ENCODE measurements at regions not wholly inside any gene's neighbourhood (a gene's known extent, or its start where the extent isn't known, plus 50 kb on each side); places are given as distances from the start of the nearest gene placed in this dataset.
A peak's percentile ranks its signal among the peaks of the same experiment; 100 is the strongest.

DNA sequence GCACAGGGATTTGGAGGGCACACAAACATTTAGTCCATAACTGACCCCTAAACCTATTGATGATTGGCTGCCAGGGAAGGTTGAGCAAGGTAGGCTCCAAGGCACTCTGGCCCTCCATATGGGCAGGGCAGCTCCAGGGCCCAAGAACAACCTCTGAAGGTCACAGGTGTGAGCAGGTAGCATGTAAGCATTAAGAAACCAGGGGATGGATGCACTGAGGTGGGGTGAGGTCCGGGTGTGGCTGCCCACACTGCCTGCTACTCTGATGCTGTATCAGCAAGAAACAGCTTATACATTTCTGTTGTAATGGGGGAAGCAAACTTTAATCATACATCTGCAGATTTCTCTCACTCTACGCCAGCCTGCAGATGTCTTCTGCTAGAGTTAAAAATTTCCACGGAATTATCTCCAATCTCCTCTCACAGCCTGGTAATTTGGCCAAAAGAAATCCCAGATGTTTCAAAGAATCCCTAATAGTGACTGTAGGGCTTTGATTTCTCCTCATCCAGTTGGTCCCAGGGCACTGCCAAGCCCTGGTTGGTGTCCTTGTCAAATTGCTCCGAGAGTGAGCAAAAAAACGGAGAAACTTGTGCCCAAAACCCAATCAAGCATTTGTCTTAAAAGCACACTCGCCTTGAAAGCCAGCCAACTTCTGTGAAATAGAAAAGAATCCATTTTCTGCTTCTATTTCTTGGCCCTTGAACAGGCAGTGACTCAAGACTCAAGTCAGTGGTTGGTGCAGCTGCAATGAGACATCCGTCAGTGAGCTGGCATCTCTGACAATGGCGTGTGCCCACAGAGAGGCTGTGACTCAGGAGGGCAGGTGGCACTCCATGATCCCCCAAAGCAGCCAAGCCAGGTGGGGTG lies 72.5 kb upstream of the MRI1 start:
- H3K4me3 ChIP-seq (ENCODE audit: low read length) = no peak overlapping the region
- H3K27me3 ChIP-seq (ENCODE audit: control insufficient read depth in 1 of 2, insufficient read depth in 2 of 2, low read length in 2 of 2) = peaks cover 3 to 16% of the 10 kb centered on the region in 2 experiments
- POLR2A ChIA-PET = no interaction called here
- H3K4me1 ChIP-seq (ENCODE audit: insufficient read depth, low read length) = no peaks in the 10 kb centered on the region
- H3K9me3 ChIP-seq (ENCODE audit: control insufficient read depth in 1 of 2, insufficient read depth in 1 of 2, low read length in 2 of 2) = no peaks in the 10 kb centered on the region
- Mint-ChIP-seq H3K4me1 (ENCODE audit: low read depth) (no peaks in the 10 kb centered on the region), H3K9me3 (no peaks in the 10 kb centered on the region), H3K36me3 (ENCODE audit: low read depth) (no peaks in the 10 kb centered on the region), H3K27me3 (peaks cover 39% of the 10 kb centered on the region), H3K27ac (no peak overlapping the region), H3K4me3 (no peak overlapping the region)
- CTCF ChIA-PET = no interaction called here
- TF ChIP-seq, protein P1, sequence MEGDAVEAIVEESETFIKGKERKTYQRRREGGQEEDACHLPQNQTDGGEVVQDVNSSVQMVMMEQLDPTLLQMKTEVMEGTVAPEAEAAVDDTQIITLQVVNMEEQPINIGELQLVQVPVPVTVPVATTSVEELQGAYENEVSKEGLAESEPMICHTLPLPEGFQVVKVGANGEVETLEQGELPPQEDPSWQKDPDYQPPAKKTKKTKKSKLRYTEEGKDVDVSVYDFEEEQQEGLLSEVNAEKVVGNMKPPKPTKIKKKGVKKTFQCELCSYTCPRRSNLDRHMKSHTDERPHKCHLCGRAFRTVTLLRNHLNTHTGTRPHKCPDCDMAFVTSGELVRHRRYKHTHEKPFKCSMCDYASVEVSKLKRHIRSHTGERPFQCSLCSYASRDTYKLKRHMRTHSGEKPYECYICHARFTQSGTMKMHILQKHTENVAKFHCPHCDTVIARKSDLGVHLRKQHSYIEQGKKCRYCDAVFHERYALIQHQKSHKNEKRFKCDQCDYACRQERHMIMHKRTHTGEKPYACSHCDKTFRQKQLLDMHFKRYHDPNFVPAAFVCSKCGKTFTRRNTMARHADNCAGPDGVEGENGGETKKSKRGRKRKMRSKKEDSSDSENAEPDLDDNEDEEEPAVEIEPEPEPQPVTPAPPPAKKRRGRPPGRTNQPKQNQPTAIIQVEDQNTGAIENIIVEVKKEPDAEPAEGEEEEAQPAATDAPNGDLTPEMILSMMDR (IDR thresholded peaks at IDR 0.05) = no peak
- ATAC-seq (ENCODE audit: poor library complexity) (no peak), DNase-seq (no peak)
- H3K27ac ChIP-seq (ENCODE audit: low read depth in 1 of 2, low read length in 2 of 2) = no peak overlapping the region
- intact Hi-C loops (cut with DNase I, micrococcal nuclease) = no loop called here
- H3K36me3 ChIP-seq (ENCODE audit: insufficient read depth, low read length) = no peaks in the 10 kb centered on the region

DNA sequence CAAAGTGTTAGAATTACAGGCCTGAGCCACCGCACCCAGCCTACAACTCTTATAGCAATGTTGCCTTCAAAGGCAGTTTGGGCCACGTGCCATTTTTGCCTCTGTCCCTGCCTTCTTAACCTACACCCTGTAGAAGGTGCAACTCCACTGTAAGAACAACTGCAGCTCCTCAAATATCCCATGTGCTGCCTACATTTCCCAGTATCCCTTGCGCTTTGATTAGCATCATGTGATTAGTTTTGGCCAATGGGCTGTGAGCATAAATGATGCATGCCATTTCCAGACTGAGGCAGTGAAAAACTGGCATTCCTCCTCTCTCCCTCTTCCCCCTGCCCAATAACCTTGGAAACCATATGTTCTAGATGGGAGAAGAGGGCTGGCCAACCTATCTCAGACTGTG lies 75.2 kb upstream of the MRI1 start:
- Mint-ChIP-seq H3K4me3 (no peak overlapping the region), H3K27me3 (peaks cover 23% of the 10 kb centered on the region), H3K36me3 (ENCODE audit: low read depth) (no peaks in the 10 kb centered on the region), H3K4me1 (ENCODE audit: low read depth) (no peaks in the 10 kb centered on the region), H3K27ac (no peak overlapping the region), H3K9me3 (no peaks in the 10 kb centered on the region)
- ChIA-PET CTCF (no interaction called here), POLR2A (no interaction called here)
- intact Hi-C loops (cut with DNase I, micrococcal nuclease) = no loop called here
- TF ChIP-seq, protein P1 (IDR thresholded peaks at IDR 0.05) = no peak
- Histone ChIP-seq H3K4me3 (ENCODE audit: low read length) (no peak overlapping the region), H3K27ac (ENCODE audit: low read depth in 1 of 2, low read length in 2 of 2) (no peak overlapping the region), H3K4me1 (ENCODE audit: insufficient read depth, low read length) (peaks cover 3% of the 10 kb centered on the region), H3K27me3 (ENCODE audit: control insufficient read depth in 1 of 2, insufficient read depth in 2 of 2, low read length in 2 of 2) (peaks cover 0 to 11% of the 10 kb centered on the region in 2 experiments), H3K36me3 (ENCODE audit: insufficient read depth, low read length) (no peaks in the 10 kb centered on the region), H3K9me3 (ENCODE audit: control insufficient read depth in 1 of 2, insufficient read depth in 1 of 2, low read length in 2 of 2) (no peaks in the 10 kb centered on the region)
- no peak for ATAC-seq (ENCODE audit: poor library complexity)
- DNase-seq = peak in 3 of 14 experiments; percentile 20 to 39 (median 22)

DNA sequence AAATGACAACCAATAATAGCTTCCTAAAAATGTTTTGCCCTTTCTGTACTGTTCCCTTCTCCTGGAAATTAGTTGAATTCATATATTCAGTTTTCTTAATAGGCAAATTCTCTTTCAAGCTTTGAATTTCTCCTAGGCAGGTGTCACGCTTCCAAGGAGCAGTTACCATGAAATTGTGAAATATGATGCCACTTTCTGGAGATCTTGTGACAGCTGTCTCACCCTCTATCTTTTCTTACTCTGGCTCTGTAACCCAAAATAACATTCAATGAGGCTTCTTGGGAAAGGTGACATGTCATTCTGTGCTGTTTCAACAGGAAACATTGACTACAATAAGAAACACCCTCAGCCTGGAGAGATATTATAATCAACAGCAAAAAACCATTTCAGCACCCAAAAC lies 80.3 kb upstream of the MRI1 start:
- Histone ChIP-seq H3K36me3 (ENCODE audit: insufficient read depth, low read length) (no peaks in the 10 kb centered on the region), H3K4me3 (ENCODE audit: low read length) (no peak overlapping the region), H3K4me1 (ENCODE audit: insufficient read depth, low read length) (peaks cover 3% of the 10 kb centered on the region), H3K27ac (ENCODE audit: low read depth in 1 of 2, low read length in 2 of 2) (no peak overlapping the region), H3K27me3 (ENCODE audit: control insufficient read depth in 1 of 2, insufficient read depth in 2 of 2, low read length in 2 of 2) (peaks cover 0 to under 1% of the 10 kb centered on the region in 2 experiments), H3K9me3 (ENCODE audit: control insufficient read depth in 1 of 2, insufficient read depth in 1 of 2, low read length in 2 of 2) (peaks cover 17 to 19% of the 10 kb centered on the region in 2 experiments)
- H3K4me3 Mint-ChIP-seq = no peak overlapping the region
- TF ChIP-seq, protein P1 (IDR thresholded peaks at IDR 0.05) = no peak
- H3K9me3 Mint-ChIP-seq = peaks cover 8% of the 10 kb centered on the region
- no peaks in the 10 kb centered on the region for H3K4me1 Mint-ChIP-seq (ENCODE audit: low read depth)
- DNase-seq = no peak
- no peak for ATAC-seq (ENCODE audit: poor library complexity)
- H3K27ac Mint-ChIP-seq = no peak overlapping the region
- ChIA-PET POLR2A (no interaction called here), CTCF (no interaction called here)
- H3K27me3 Mint-ChIP-seq = peaks cover 16% of the 10 kb centered on the region
- no peaks in the 10 kb centered on the region for H3K36me3 Mint-ChIP-seq (ENCODE audit: low read depth)
- intact Hi-C loops (cut with DNase I, micrococcal nuclease) = no loop called here
